ENCODE measurements at regions not wholly inside any gene's neighbourhood (a gene's known extent, or its start where the extent isn't known, plus 50 kb on each side); places are given as distances from the start of the nearest gene placed in this dataset.

GRCh38 chr11:119985551-119985950 is 152.4 kb downstream of the TRIM29 start:
- TF ChIP-seq CTCF (IDR thresholded peaks at IDR 0.05; ENCODE audit: poor library complexity, severe bottlenecking), result no peak
- TF ChIP-seq EP300 (conservative IDR thresholded peaks at IDR 0.05; ENCODE audit: poor library complexity, severe bottlenecking), result no peak
- TF ChIP-seq POLR2AphosphoS5 (IDR thresholded peaks at IDR 0.05), result no peak
- no peak for TF ChIP-seq RAD21 (conservative IDR thresholded peaks at IDR 0.05)
